ENCODE measurements at regions not wholly inside any gene's neighbourhood (a gene's known extent, or its start where the extent isn't known, plus 50 kb on each side); places are given as distances from the start of the nearest gene placed in this dataset.

DNA sequence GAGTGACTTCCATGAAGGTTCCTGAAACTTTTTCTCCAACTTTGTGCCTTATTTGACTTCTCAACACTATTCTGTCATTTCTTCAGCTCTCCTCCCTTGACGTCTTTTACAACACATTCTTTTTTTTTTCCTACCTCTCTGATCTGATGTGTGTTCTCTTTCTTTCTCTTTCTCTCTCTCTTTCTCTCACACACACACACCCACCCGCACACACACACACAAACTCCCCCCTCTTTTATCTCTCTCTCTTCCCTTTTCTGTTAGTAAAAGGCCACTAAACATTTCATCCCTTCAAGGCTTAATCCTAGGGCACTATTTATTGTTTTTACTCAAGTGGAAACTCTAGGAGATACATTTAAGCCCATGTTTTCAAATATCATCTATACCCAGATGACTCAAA, 107.8 kb upstream of the CNTNAP5 start:
- 23 to 45% methylated on average over 2 of the region's 2 CpGs for WGBS, 2 donors
- Histone ChIP-seq H3K9me3 (ENCODE audit: control insufficient read depth in 4 of 4, insufficient read depth in 3 of 4, low read length in 3 of 4) (no peaks in the 10 kb centered on the region), H3K36me3 (ENCODE audit: control insufficient read depth in 4 of 4, insufficient read depth in 4 of 4, low read length in 4 of 4) (no peaks in the 10 kb centered on the region), H3K27me3 (ENCODE audit: control insufficient read depth in 3 of 3, insufficient read depth in 3 of 3, low read length in 2 of 3) (no peaks in the 10 kb centered on the region), H3K9ac (ENCODE audit: insufficient read depth in 1 of 2, low read length in 2 of 2) (no peak overlapping the region), H3K4me1 (ENCODE audit: control insufficient read depth in 5 of 5, insufficient read depth in 5 of 5, low read length in 5 of 5) (no peaks in the 10 kb centered on the region), H3K27ac (ENCODE audit: low read depth in 1 of 2, low read length in 1 of 2) (no peak overlapping the region), H3K4me3 (no peak overlapping the region)
- DNase-seq (no peak), ATAC-seq (ENCODE audit: insufficient read depth, low FRiP score) (no peak)
- TF ChIP-seq, protein P1, sequence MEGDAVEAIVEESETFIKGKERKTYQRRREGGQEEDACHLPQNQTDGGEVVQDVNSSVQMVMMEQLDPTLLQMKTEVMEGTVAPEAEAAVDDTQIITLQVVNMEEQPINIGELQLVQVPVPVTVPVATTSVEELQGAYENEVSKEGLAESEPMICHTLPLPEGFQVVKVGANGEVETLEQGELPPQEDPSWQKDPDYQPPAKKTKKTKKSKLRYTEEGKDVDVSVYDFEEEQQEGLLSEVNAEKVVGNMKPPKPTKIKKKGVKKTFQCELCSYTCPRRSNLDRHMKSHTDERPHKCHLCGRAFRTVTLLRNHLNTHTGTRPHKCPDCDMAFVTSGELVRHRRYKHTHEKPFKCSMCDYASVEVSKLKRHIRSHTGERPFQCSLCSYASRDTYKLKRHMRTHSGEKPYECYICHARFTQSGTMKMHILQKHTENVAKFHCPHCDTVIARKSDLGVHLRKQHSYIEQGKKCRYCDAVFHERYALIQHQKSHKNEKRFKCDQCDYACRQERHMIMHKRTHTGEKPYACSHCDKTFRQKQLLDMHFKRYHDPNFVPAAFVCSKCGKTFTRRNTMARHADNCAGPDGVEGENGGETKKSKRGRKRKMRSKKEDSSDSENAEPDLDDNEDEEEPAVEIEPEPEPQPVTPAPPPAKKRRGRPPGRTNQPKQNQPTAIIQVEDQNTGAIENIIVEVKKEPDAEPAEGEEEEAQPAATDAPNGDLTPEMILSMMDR (IDR thresholded peaks at IDR 0.05; ENCODE audit: control extremely low read depth, extremely low read depth), result no peak

DNA sequence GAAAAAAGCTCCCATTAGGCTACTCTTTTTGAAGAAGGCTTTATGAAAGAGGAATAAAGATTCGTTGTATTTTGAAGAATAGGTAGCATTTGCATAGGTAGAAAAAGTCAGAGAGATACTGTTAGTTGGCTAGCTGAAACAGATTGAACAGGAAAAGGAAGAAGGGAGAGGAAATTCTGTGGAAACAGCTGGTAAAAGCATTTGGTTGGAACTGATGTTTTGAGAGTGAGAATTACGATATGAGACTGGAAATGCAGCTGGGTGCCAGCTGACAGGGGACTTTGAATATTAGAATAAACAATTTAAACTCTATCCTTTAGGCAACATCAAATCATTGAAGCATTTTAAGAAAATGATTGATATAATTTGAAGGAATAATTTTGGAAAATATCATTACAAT, 96.7 kb upstream of the CNTNAP5 start:
- no peaks in the 10 kb centered on the region for H3K27me3 ChIP-seq (ENCODE audit: control insufficient read depth in 3 of 3, insufficient read depth in 3 of 3, low read length in 2 of 3)
- no peak overlapping the region for H3K27ac ChIP-seq (ENCODE audit: low read depth in 1 of 2, low read length in 1 of 2)
- DNase-seq (peak in 2 of 3 donors; percentile 49 to 55), ATAC-seq (ENCODE audit: insufficient read depth, low FRiP score) (no peak)
- H3K9me3 ChIP-seq (ENCODE audit: control insufficient read depth in 4 of 4, insufficient read depth in 3 of 4, low read length in 3 of 4), result peaks cover 0 to 5% (median 3%) of the 10 kb centered on the region in 4 donors
- H3K4me1 ChIP-seq (ENCODE audit: control insufficient read depth in 5 of 5, insufficient read depth in 5 of 5, low read length in 5 of 5), result no peaks in the 10 kb centered on the region
- WGBS, 2 donors, result 20 to 31% methylated on average over 2 of the region's 2 CpGs
- H3K4me3 ChIP-seq, result no peak overlapping the region
- H3K36me3 ChIP-seq (ENCODE audit: control insufficient read depth in 4 of 4, insufficient read depth in 4 of 4, low read length in 4 of 4), result no peaks in the 10 kb centered on the region
- no peak overlapping the region for H3K9ac ChIP-seq (ENCODE audit: insufficient read depth in 1 of 2, low read length in 2 of 2)
- TF ChIP-seq, protein P1 (IDR thresholded peaks at IDR 0.05; ENCODE audit: control extremely low read depth, extremely low read depth), result no peak

DNA sequence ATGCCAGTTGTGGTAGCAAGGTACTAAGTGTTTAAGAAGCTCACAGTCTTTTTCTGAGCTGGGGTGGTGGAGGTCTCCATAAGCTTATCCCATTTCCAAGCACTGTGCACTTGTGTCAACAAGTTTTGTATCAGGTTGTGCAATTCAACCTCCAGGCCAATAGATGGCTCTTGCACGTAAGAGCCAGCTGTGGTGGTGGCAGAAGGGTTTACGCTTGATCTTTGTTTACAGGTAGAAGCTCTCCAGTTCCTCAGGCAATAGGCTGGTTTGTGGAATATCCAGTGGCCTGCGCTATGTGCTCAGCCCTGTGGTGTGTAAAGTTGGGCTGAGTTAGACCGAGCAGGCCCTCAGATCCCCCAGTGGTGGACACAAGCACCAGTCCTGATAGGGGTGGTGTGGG, 89.7 kb upstream of the CNTNAP5 start:
- no peak for ATAC-seq (ENCODE audit: insufficient read depth, low FRiP score)

DNA sequence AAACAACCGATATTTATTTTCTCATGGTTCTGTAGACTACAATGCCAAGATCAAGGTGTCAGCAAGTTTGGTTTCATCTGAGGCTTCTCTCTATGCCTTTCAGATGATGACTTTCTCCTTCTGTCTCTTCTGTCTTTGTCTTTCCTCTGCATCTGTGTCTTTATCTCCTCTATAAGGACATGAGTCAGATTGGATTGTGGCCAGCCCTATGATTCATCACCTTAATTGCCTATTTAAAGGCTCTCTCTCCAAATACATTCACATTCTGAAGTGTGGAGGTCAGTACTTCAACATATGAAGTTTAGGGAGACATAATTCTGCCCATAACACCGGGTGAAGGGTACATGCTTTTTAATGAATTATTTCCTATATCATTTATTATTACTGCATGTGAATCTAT, 71.2 kb upstream of the CNTNAP5 start:
- ATAC-seq (ENCODE audit: insufficient read depth, low FRiP score), result no peak
- H3K27ac ChIP-seq (ENCODE audit: low read depth in 1 of 2, low read length in 1 of 2), result no peak overlapping the region
- TF ChIP-seq, protein P1 (IDR thresholded peaks at IDR 0.05; ENCODE audit: control extremely low read depth, extremely low read depth), result no peak

More for the DNA sequence above, 89.7 kb upstream of the CNTNAP5 start:
- Histone ChIP-seq H3K27ac (ENCODE audit: low read depth in 1 of 2, low read length in 1 of 2) (no peak overlapping the region), H3K4me3 (no peak overlapping the region), H3K27me3 (ENCODE audit: control insufficient read depth in 3 of 3, insufficient read depth in 3 of 3, low read length in 2 of 3) (no peaks in the 10 kb centered on the region), H3K4me1 (ENCODE audit: control insufficient read depth in 5 of 5, insufficient read depth in 5 of 5, low read length in 5 of 5) (no peaks in the 10 kb centered on the region), H3K9me3 (ENCODE audit: control insufficient read depth in 4 of 4, insufficient read depth in 3 of 4, low read length in 3 of 4) (peaks cover 0 to 5% (median 0%) of the 10 kb centered on the region in 4 donors), H3K36me3 (ENCODE audit: control insufficient read depth in 4 of 4, insufficient read depth in 4 of 4, low read length in 4 of 4) (no peaks in the 10 kb centered on the region), H3K9ac (ENCODE audit: insufficient read depth in 1 of 2, low read length in 2 of 2) (no peak overlapping the region)
- no peak for DNase-seq
- TF ChIP-seq, protein P1 (IDR thresholded peaks at IDR 0.05; ENCODE audit: control extremely low read depth, extremely low read depth), result no peak
- WGBS, 2 donors, result 86 to 93% methylated on average over 4 of the region's 4 CpGs

More for the DNA sequence above, 71.2 kb upstream of the CNTNAP5 start:
- Histone ChIP-seq H3K4me1 (ENCODE audit: control insufficient read depth in 5 of 5, insufficient read depth in 5 of 5, low read length in 5 of 5) (no peaks in the 10 kb centered on the region), H3K9ac (ENCODE audit: insufficient read depth in 1 of 2, low read length in 2 of 2) (no peak overlapping the region), H3K27me3 (ENCODE audit: control insufficient read depth in 3 of 3, insufficient read depth in 3 of 3, low read length in 2 of 3) (no peaks in the 10 kb centered on the region), H3K4me3 (no peak overlapping the region), H3K36me3 (ENCODE audit: control insufficient read depth in 4 of 4, insufficient read depth in 4 of 4, low read length in 4 of 4) (no peaks in the 10 kb centered on the region), H3K9me3 (ENCODE audit: control insufficient read depth in 4 of 4, insufficient read depth in 3 of 4, low read length in 3 of 4) (no peaks in the 10 kb centered on the region)
- no peak for DNase-seq
- 81 to 84% methylated on average over 2 of the region's 2 CpGs for WGBS, 2 donors
